SK-N-SH treated with all-trans-retinoic acid at 6 μM for 48 hours (cell line): ENCODE measurements at regions not wholly inside any gene's neighbourhood (a gene's known extent, or its start where the extent isn't known, plus 50 kb on each side); places are given as distances from the start of the nearest gene placed in this dataset.

Experiments
- ATAC-seq: fragments of 200-7000 bp; cut with Tn5 transposase; 3 replicates; pipeline ENCODE4 v1.9.1; 2020; ENCODE audit warnings: mild to moderate bottlenecking, moderate library complexity
- ARNTL ChIP-seq: fragments of 450-650 bp; formaldehyde crosslinking; IDR thresholded peaks from 2 replicates; pipeline ENCODE4 v1.5.0; 2020; ENCODE audit warnings: low read depth, mild to moderate bottlenecking, moderate library complexity, borderline replicate concordance
- BACH2 ChIP-seq: fragments of 250-450 bp; sonication (Bioruptor Pico); IDR thresholded peaks from 2 replicates; pipeline ENCODE4 v1.9.0; 2021; ENCODE audit warnings: mild to moderate bottlenecking, borderline replicate concordance
- CSDC2 ChIP-seq: fragments of 250-450 bp; sonication (Bioruptor Pico); IDR thresholded peaks from 2 replicates; pipeline ENCODE4 v1.5.0; 2020; ENCODE audit warnings: mild to moderate bottlenecking, moderate library complexity
- ESRRG ChIP-seq: fragments of 250-450 bp; sonication (Bioruptor Pico); IDR thresholded peaks from 2 replicates; pipeline ENCODE4 v1.6.1; 2021; ENCODE audit warnings: mild to moderate bottlenecking
- ISL1 ChIP-seq: fragments of 250-450 bp; sonication (Bioruptor Pico); IDR thresholded peaks from 2 replicates; pipeline ENCODE4 v2.1.2; 2022; ENCODE audit warnings: mild to moderate bottlenecking, moderate library complexity
- OSR1 ChIP-seq: fragments of 250-450 bp; sonication (Bioruptor Pico); IDR thresholded peaks from 2 replicates; pipeline ENCODE4 v1.8.0; 2022; ENCODE audit warnings: moderate library complexity, mild to moderate bottlenecking, inconsistent platforms
- PPARA ChIP-seq: fragments of 250-450 bp; sonication (Bioruptor Pico); IDR thresholded peaks from 2 replicates; pipeline ENCODE4 v1.5.0; 2020; ENCODE audit warnings: mild to moderate bottlenecking, borderline replicate concordance
- RARB ChIP-seq: fragments of 250-450 bp; sonication (Bioruptor Pico); IDR thresholded peaks from 2 replicates; pipeline ENCODE4 v1.8.0; 2021; ENCODE audit warnings: mild to moderate bottlenecking, moderate library complexity
- SNAI2 ChIP-seq: fragments of 250-450 bp; sonication (Bioruptor Pico); IDR thresholded peaks from 2 replicates; pipeline ENCODE4 v1.5.0; 2020; ENCODE audit warnings: mild to moderate bottlenecking, moderate library complexity
- TOX ChIP-seq: fragments of 250-450 bp; sonication (Bioruptor Pico); IDR thresholded peaks from 2 replicates; pipeline ENCODE4 v1.8.0; 2021; ENCODE audit warnings: mild to moderate bottlenecking, moderate library complexity, borderline replicate concordance
- ZC3H10 ChIP-seq: fragments of 250-450 bp; sonication (Bioruptor Pico); IDR thresholded peaks from 2 replicates; pipeline ENCODE4 v1.5.1; 2021; ENCODE audit warnings: mild to moderate bottlenecking, moderate library complexity
- ZFP3 ChIP-seq: fragments of 250-450 bp; sonication (Bioruptor Pico); IDR thresholded peaks from 2 replicates; pipeline ENCODE4 v1.5.0; 2020; ENCODE audit warnings: mild to moderate bottlenecking, moderate library complexity
- ZNF565 ChIP-seq: fragments of 450-650 bp; formaldehyde crosslinking; conservative IDR thresholded peaks from 2 replicates; pipeline ENCODE4 v1.5.0; 2020; ENCODE audit warnings: low read depth, mild to moderate bottlenecking, moderate library complexity
- ZNF70 ChIP-seq: fragments of 450-650 bp; formaldehyde crosslinking; IDR thresholded peaks from 2 replicates; pipeline ENCODE4 v1.5.0; 2020; ENCODE audit warnings: mild to moderate bottlenecking, moderate library complexity
- ZNF8 ChIP-seq: fragments of 450-650 bp; formaldehyde crosslinking; IDR thresholded peaks from 2 replicates; pipeline ENCODE4 v1.5.0; 2020; ENCODE audit warnings: mild to moderate bottlenecking, moderate library complexity
- TF ChIP-seq, protein P1 (sequence below): fragments of 250-450 bp; sonication (Bioruptor Pico); IDR thresholded peaks from 2 replicates; pipeline ENCODE4 v1.5.1; 2020; ENCODE audit warnings: low read depth, mild to moderate bottlenecking, moderate library complexity
- TF ChIP-seq, protein P2 (sequence below): fragments of 250-450 bp; sonication (Bioruptor Pico); IDR thresholded peaks from 2 replicates; pipeline ENCODE4 v1.8.0; 2021; ENCODE audit warnings: low read depth, mild to moderate bottlenecking, moderate library complexity, borderline replicate concordance
- TF ChIP-seq, protein P3 (sequence below): fragments of 250-450 bp; sonication (Bioruptor Pico); IDR thresholded peaks from 2 replicates; pipeline ENCODE4 v1.5.0; 2020; ENCODE audit warnings: mild to moderate bottlenecking, moderate library complexity
- TF ChIP-seq, protein P4 (sequence below): fragments of 250-450 bp; sonication (Bioruptor Pico); IDR thresholded peaks from 2 replicates; pipeline ENCODE4 v1.5.1; 2021; ENCODE audit warnings: mild to moderate bottlenecking, moderate library complexity
- TF ChIP-seq, protein P5 (sequence below): fragments of 250-450 bp; sonication (Bioruptor Pico); IDR thresholded peaks from 2 replicates; pipeline ENCODE4 v1.8.0; 2020; ENCODE audit warnings: mild to moderate bottlenecking, moderate library complexity, borderline replicate concordance

DNA sequence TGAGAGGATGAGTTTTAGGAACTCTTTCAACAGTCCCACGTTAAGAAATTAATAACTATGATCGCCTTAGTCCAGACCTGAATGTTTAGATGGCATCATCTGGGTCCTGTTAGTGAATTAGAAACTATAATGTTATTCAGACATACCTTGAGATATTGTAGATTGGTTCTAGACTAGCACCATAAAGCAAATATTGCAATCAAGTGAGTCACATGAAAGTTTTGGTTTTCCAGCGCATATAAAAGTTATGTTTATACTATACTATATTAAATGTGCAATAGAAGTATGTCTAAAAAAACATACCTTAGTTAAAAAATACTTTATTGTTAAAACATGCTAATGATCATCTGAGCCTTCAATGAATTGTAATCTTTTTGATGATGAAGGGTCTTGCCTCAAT is 106.6 kb upstream of the ATP2B1 start:
- ATAC-seq, result no peak
- TF ChIP-seq RARB (CRISPR knock-in tag) (no peak), OSR1 (CRISPR knock-in tag) (no peak), ZC3H10 (no peak), ZNF8 (CRISPR knock-in tag) (no peak), TOX (no peak), ESRRG (no peak), PPARA (CRISPR knock-in tag) (no peak)
- TF ChIP-seq, protein P1, sequence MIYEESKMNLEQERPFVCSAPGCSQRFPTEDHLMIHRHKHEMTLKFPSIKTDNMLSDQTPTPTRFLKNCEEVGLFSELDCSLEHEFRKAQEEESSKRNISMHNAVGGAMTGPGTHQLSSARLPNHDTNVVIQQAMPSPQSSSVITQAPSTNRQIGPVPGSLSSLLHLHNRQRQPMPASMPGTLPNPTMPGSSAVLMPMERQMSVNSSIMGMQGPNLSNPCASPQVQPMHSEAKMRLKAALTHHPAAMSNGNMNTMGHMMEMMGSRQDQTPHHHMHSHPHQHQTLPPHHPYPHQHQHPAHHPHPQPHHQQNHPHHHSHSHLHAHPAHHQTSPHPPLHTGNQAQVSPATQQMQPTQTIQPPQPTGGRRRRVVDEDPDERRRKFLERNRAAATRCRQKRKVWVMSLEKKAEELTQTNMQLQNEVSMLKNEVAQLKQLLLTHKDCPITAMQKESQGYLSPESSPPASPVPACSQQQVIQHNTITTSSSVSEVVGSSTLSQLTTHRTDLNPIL (CRISPR knock-in tag), result no peak
- TF ChIP-seq, protein P2, sequence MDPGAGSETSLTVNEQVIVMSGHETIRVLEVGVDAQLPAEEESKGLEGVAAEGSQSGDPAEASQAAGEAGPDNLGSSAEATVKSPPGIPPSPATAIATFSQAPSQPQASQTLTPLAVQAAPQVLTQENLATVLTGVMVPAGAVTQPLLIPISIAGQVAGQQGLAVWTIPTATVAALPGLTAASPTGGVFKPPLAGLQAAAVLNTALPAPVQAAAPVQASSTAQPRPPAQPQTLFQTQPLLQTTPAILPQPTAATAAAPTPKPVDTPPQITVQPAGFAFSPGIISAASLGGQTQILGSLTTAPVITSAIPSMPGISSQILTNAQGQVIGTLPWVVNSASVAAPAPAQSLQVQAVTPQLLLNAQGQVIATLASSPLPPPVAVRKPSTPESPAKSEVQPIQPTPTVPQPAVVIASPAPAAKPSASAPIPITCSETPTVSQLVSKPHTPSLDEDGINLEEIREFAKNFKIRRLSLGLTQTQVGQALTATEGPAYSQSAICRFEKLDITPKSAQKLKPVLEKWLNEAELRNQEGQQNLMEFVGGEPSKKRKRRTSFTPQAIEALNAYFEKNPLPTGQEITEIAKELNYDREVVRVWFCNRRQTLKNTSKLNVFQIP (CRISPR knock-in tag), result no peak
- TF ChIP-seq, protein P3, sequence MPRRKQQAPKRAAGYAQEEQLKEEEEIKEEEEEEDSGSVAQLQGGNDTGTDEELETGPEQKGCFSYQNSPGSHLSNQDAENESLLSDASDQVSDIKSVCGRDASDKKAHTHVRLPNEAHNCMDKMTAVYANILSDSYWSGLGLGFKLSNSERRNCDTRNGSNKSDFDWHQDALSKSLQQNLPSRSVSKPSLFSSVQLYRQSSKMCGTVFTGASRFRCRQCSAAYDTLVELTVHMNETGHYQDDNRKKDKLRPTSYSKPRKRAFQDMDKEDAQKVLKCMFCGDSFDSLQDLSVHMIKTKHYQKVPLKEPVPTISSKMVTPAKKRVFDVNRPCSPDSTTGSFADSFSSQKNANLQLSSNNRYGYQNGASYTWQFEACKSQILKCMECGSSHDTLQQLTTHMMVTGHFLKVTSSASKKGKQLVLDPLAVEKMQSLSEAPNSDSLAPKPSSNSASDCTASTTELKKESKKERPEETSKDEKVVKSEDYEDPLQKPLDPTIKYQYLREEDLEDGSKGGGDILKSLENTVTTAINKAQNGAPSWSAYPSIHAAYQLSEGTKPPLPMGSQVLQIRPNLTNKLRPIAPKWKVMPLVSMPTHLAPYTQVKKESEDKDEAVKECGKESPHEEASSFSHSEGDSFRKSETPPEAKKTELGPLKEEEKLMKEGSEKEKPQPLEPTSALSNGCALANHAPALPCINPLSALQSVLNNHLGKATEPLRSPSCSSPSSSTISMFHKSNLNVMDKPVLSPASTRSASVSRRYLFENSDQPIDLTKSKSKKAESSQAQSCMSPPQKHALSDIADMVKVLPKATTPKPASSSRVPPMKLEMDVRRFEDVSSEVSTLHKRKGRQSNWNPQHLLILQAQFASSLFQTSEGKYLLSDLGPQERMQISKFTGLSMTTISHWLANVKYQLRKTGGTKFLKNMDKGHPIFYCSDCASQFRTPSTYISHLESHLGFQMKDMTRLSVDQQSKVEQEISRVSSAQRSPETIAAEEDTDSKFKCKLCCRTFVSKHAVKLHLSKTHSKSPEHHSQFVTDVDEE (CRISPR knock-in tag), result no peak

- ATAC-seq, result no peak
- TF ChIP-seq ZC3H10 (no peak), SNAI2 (CRISPR knock-in tag) (no peak), CSDC2 (CRISPR knock-in tag) (no peak), ISL1 (no peak), ZNF8 (CRISPR knock-in tag) (no peak), ARNTL (CRISPR knock-in tag) (no peak), ZNF70 (CRISPR knock-in tag) (no peak), TOX (no peak), ZNF565 (CRISPR knock-in tag) (no peak)
- TF ChIP-seq, protein P2 (CRISPR knock-in tag), result no peak
- TF ChIP-seq, protein P4, sequence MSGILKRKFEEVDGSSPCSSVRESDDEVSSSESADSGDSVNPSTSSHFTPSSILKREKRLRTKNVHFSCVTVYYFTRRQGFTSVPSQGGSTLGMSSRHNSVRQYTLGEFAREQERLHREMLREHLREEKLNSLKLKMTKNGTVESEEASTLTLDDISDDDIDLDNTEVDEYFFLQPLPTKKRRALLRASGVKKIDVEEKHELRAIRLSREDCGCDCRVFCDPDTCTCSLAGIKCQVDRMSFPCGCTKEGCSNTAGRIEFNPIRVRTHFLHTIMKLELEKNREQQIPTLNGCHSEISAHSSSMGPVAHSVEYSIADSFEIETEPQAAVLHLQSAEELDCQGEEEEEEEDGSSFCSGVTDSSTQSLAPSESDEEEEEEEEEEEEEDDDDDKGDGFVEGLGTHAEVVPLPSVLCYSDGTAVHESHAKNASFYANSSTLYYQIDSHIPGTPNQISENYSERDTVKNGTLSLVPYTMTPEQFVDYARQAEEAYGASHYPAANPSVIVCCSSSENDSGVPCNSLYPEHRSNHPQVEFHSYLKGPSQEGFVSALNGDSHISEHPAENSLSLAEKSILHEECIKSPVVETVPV (CRISPR knock-in tag), result no peak
- TF ChIP-seq, all 23 proteins: peak for 0
Measured at GRCh38 chr12:89803412-89803811, 94.8 kb upstream of the ATP2B1 start.

DNA sequence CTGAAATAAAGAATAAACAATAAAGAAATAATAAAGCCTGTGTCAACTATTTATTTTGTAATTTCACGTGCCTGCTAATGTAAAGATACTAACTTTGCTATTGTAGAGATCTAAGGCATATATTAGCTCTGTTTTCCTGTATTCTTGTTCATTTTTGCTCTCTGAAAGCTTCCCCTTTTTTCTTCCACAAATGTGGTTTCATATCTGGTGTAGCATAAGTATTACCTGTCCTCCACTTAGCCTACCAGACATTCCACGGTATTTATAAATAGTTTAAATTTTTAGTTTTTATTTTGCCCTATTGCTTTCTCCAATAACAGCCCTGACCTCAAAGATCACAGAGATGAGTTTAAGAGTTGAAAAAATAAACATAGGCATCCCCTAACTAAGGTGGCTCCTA is 92.6 kb upstream of the ATP2B1 start:
- ATAC-seq, result no peak
- no peak for TF ChIP-seq BACH2 (CRISPR knock-in tag)
- no peak for TF ChIP-seq PPARA (CRISPR knock-in tag)
- no peak for TF ChIP-seq ISL1
- TF ChIP-seq TOX, result no peak
- TF ChIP-seq CSDC2 (CRISPR knock-in tag), result no peak
- no peak for TF ChIP-seq ARNTL (CRISPR knock-in tag)
- TF ChIP-seq ZNF565 (CRISPR knock-in tag), result no peak
- TF ChIP-seq, protein P1 (CRISPR knock-in tag), result no peak
- no peak for TF ChIP-seq ZFP3
- no peak for TF ChIP-seq ZNF8 (CRISPR knock-in tag)
- no peak for TF ChIP-seq SNAI2 (CRISPR knock-in tag)
- TF ChIP-seq, protein P5, sequence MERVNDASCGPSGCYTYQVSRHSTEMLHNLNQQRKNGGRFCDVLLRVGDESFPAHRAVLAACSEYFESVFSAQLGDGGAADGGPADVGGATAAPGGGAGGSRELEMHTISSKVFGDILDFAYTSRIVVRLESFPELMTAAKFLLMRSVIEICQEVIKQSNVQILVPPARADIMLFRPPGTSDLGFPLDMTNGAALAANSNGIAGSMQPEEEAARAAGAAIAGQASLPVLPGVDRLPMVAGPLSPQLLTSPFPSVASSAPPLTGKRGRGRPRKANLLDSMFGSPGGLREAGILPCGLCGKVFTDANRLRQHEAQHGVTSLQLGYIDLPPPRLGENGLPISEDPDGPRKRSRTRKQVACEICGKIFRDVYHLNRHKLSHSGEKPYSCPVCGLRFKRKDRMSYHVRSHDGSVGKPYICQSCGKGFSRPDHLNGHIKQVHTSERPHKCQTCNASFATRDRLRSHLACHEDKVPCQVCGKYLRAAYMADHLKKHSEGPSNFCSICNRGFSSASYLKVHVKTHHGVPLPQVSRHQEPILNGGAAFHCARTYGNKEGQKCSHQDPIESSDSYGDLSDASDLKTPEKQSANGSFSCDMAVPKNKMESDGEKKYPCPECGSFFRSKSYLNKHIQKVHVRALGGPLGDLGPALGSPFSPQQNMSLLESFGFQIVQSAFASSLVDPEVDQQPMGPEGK (CRISPR knock-in tag), result no peak
